ENCODE measurements at regions not wholly inside any gene's neighbourhood (a gene's known extent, or its start where the extent isn't known, plus 50 kb on each side); places are given as distances from the start of the nearest gene placed in this dataset.

GRCh38 chr6:147823936-147824335 is 315.4 kb downstream of the SAMD5 start:
- dilution Hi-C loops (cut with HindIII; ENCODE audit: low sequenced_read_pairs, unreplicated experiment), result no loop called here
- Histone ChIP-seq H3K4ac (ENCODE audit: low read depth, low read length) (no peak overlapping the region), H3K56ac (ENCODE audit: extremely low read depth, insufficient read depth, low read length) (no peak overlapping the region), H3K36me3 (ENCODE audit: control insufficient read depth, insufficient read depth, low read length) (no peaks in the 10 kb centered on the region), H4K8ac (ENCODE audit: low read depth in 2 of 2, low read length in 2 of 2) (no peak overlapping the region), H3K27ac (ENCODE audit: insufficient read depth, low read length) (no peak overlapping the region), H3K9me3 (ENCODE audit: control insufficient read depth, insufficient read depth, low read length) (no peaks in the 10 kb centered on the region), H3K4me2 (ENCODE audit: low read depth, low read length) (no peak overlapping the region), H3K23ac (ENCODE audit: low read depth, low read length) (no peak overlapping the region), H3K14ac (replicated peaks; ENCODE audit: low read depth, low read length) (no peak overlapping the region), H3K18ac (ENCODE audit: low read depth, low read length) (no peak overlapping the region), H2AK5ac (ENCODE audit: low read depth, low read length) (no peak overlapping the region), H2AK9ac (replicated peaks; ENCODE audit: low read depth, low read length, poor library complexity) (no peak overlapping the region), H4K20me1 (ENCODE audit: insufficient read depth, low read length) (no peaks in the 10 kb centered on the region), H4K91ac (ENCODE audit: insufficient read depth, low read depth, low read length) (no peak overlapping the region), H2BK20ac (ENCODE audit: low read depth, low read length) (no peak overlapping the region), H2BK15ac (ENCODE audit: low read depth, low read length) (no peak overlapping the region), H3K27me3 (ENCODE audit: control insufficient read depth, insufficient read depth, low read length) (0 out of 2 replicates have a peak, but pooled peaks cover 2% of the 10 kb centered on the region), H2AFZ (replicated peaks; ENCODE audit: low read length, poor library complexity) (no peak overlapping the region), H3K4me1 (ENCODE audit: control insufficient read depth, insufficient read depth, low read length) (no peaks in the 10 kb centered on the region), H4K5ac (ENCODE audit: low read depth, low read length) (no peak overlapping the region), H3K9me1 (ENCODE audit: insufficient read depth, low read length) (no peaks in the 10 kb centered on the region), H3K9ac (ENCODE audit: low read depth, low read length) (no peak overlapping the region), H3K79me1 (ENCODE audit: low read depth in 1 of 2, low read length in 2 of 2) (no peaks in the 10 kb centered on the region), H2BK5ac (ENCODE audit: low read depth, low read length, poor library complexity, severe bottlenecking) (no peak overlapping the region), H3K4me3 (ENCODE audit: insufficient read depth, low read depth, low read length) (no peak overlapping the region), H2BK120ac (ENCODE audit: low read depth, low read length) (no peak overlapping the region)
- ChIA-PET CTCF (no interaction called here), POLR2A (ENCODE audit: unreplicated experiment) (no interaction called here)
- intact Hi-C loops (cut with micrococcal nuclease), result no loop called here
- DNase-seq (no peak), ATAC-seq (ENCODE audit: low read depth) (no peak)
- in situ Hi-C loops (cut with MboI; ENCODE audit: low sequenced_read_pairs), result no loop called here
- no TSS peak for BruUV-seq (replicated peaks)
- TF ChIP-seq BHLHE40 (IDR thresholded peaks at IDR 0.05; ENCODE audit: low read depth, low read length) (no peak), MXI1 (IDR thresholded peaks at IDR 0.05; ENCODE audit: borderline replicate concordance, low read depth, low read length) (no peak), FOS (IDR thresholded peaks at IDR 0.05; ENCODE audit: low read depth, low read length) (no peak), RFX5 (IDR thresholded peaks at IDR 0.05; ENCODE audit: low read depth, low read length) (no peak), POLR2A (IDR thresholded peaks at IDR 0.05; ENCODE audit: low read depth, low read length) (no peak), RAD21 (IDR thresholded peaks at IDR 0.05; ENCODE audit: low read length) (no peak), NFE2L2 (IDR thresholded peaks at IDR 0.05; ENCODE audit: low read depth, low read length) (no peak), CTCF (conservative IDR thresholded peaks at IDR 0.05; ENCODE audit: low read depth, low read length) (no peak), MAFK (IDR thresholded peaks at IDR 0.05; ENCODE audit: low read depth, low read length) (no peak), USF2 (IDR thresholded peaks at IDR 0.05; ENCODE audit: low read depth, low read length) (no peak), RCOR1 (IDR thresholded peaks at IDR 0.05; ENCODE audit: insufficient replicate concordance, low read length) (no peak), CHD1 (IDR thresholded peaks at IDR 0.05; ENCODE audit: low read depth, low read length) (no peak)
- no CpG with 5 or more reads among the region's 2 CpGs for WGBS, 2 experiments (ENCODE audit: extremely low coverage in 2 of 2, insufficient read length in 1 of 2)

Data from IMR-90 (cell line).